Endodermal cell (in vitro differentiated cells): ENCODE measurements at regions not wholly inside any gene's neighbourhood (a gene's known extent, or its start where the extent isn't known, plus 50 kb on each side); places are given as distances from the start of the nearest gene placed in this dataset.

ENCODE experiments used
- DNase-seq: peaks from one replicate; pipeline ENCODE4 v3.0.0-alpha.2; 2017
- H3K27ac ChIP-seq: 2 replicates; pipeline ENCODE4 v1.5.1; 2013; ENCODE audit warnings: mild to moderate bottlenecking, low read depth, low read length, moderate library complexity
- H3K27me3 ChIP-seq: 2 replicates; pipeline ENCODE4 v1.6.1; 2013; ENCODE audit warnings: mild to moderate bottlenecking, low read length, moderate library complexity; ENCODE audit not compliant: insufficient read depth, control insufficient read depth, poor library complexity, severe bottlenecking
- H3K36me3 ChIP-seq: 2 replicates; pipeline ENCODE4 v1.7.0; 2013; ENCODE audit warnings: mild to moderate bottlenecking, low read length, moderate library complexity; ENCODE audit not compliant: control insufficient read depth, insufficient read depth
- H3K4me1 ChIP-seq: one replicate; pipeline ENCODE4 v1.7.0; 2013; ENCODE audit warnings: low read length; ENCODE audit not compliant: control insufficient read depth, insufficient read depth
- H3K4me3 ChIP-seq: 2 replicates; pipeline ENCODE4 v1.5.1; 2013; ENCODE audit warnings: mild to moderate bottlenecking, low read length, moderate library complexity
- H3K9ac ChIP-seq: 2 replicates; pipeline ENCODE4 v1.6.1; 2013; ENCODE audit warnings: mild to moderate bottlenecking, low read length, moderate library complexity; ENCODE audit not compliant: poor library complexity, severe bottlenecking; ENCODE audit errors: extremely low read depth
- H3K9me3 ChIP-seq: 2 replicates; pipeline ENCODE4 v1.6.1; 2013; ENCODE audit warnings: mild to moderate bottlenecking, low read length, moderate library complexity; ENCODE audit not compliant: control insufficient read depth
- H3K27ac Mint-ChIP-seq: 2 replicates; pipeline ENCODE4 v1.8.0; 2020; ENCODE audit warnings: mixed read lengths
- H3K27me3 Mint-ChIP-seq: 2 replicates; pipeline ENCODE4 v1.8.0; 2021; ENCODE audit warnings: mild to moderate bottlenecking, mixed read lengths; ENCODE audit not compliant: insufficient read depth
- H3K36me3 Mint-ChIP-seq: 2 replicates; pipeline ENCODE4 v1.8.0; 2020; ENCODE audit warnings: low read depth, mixed read lengths
- H3K4me1 Mint-ChIP-seq: 2 replicates; pipeline ENCODE4 v1.8.0; 2020; ENCODE audit warnings: mixed read lengths
- H3K4me3 Mint-ChIP-seq: 2 replicates; pipeline ENCODE4 v1.8.0; 2020; ENCODE audit warnings: mild to moderate bottlenecking, moderate library complexity, mixed read lengths
- H3K9me3 Mint-ChIP-seq: 2 replicates; pipeline ENCODE4 v1.8.0; 2020; ENCODE audit warnings: mild to moderate bottlenecking, mixed read lengths
- CTCF ChIP-seq: fragments of 200-600 bp; sonication (generic); conservative IDR thresholded peaks from 2 replicates; pipeline ENCODE4 v1.5.0; 2021; ENCODE audit warnings: antibody characterized with exemption, mild to moderate bottlenecking
- WGBS, 2 experiments: methylation state at CpG; one replicate each; pipeline versions ENCODE4 v1.1.5 to v1.1.7; 2013; ENCODE audit warnings: missing lambda C conversion rate in 2 of 2, mixed read lengths in 1 of 2; ENCODE audit not compliant: insufficient coverage in 1 of 2, insufficient read length in 1 of 2; 5-methylcytosine and 5-hydroxymethylcytosine counted together

GRCh38 chr13:74077792-74078191 is 56.4 kb downstream of the KLF12 start:
- Histone ChIP-seq H3K36me3 (no peaks in the 10 kb centered on the region), H3K27me3 (no peaks in the 10 kb centered on the region), H3K9ac (no peak overlapping the region), H3K27ac (no peak overlapping the region), H3K9me3 (no peaks in the 10 kb centered on the region), H3K4me3 (no peak overlapping the region), H3K4me1 (no peaks in the 10 kb centered on the region)
- H3K9me3 Mint-ChIP-seq = peaks cover 2% of the 10 kb centered on the region
- no peaks in the 10 kb centered on the region for H3K4me1 Mint-ChIP-seq
- no peak for TF ChIP-seq CTCF
- no peak overlapping the region for H3K27ac Mint-ChIP-seq
- no peak for DNase-seq
- no peaks in the 10 kb centered on the region for H3K36me3 Mint-ChIP-seq
- no peak overlapping the region for H3K4me3 Mint-ChIP-seq
- WGBS, 2 experiments = 75 to 90% methylated on average over 1 to 2 of the region's 2 CpGs
- no peaks in the 10 kb centered on the region for H3K27me3 Mint-ChIP-seq

GRCh38 chr13:74077375-74077774 is 56.8 kb downstream of the KLF12 start:
- WGBS, 2 experiments = 80 to 88% methylated on average over 1 to 2 of the region's 2 CpGs
- no peaks in the 10 kb centered on the region for H3K4me1 Mint-ChIP-seq
- Histone ChIP-seq H3K9ac (no peak overlapping the region), H3K27ac (no peak overlapping the region), H3K36me3 (no peaks in the 10 kb centered on the region), H3K4me3 (no peak overlapping the region), H3K4me1 (no peaks in the 10 kb centered on the region), H3K9me3 (no peaks in the 10 kb centered on the region), H3K27me3 (no peaks in the 10 kb centered on the region)
- peaks cover under 1% of the 10 kb centered on the region for H3K9me3 Mint-ChIP-seq
- H3K27me3 Mint-ChIP-seq = no peaks in the 10 kb centered on the region
- no peak for DNase-seq
- no peak overlapping the region for H3K4me3 Mint-ChIP-seq
- TF ChIP-seq CTCF = no peak
- H3K27ac Mint-ChIP-seq = no peak overlapping the region
- H3K36me3 Mint-ChIP-seq = no peaks in the 10 kb centered on the region

GRCh38 chr13:74074723-74075122 is 59.5 kb downstream of the KLF12 start:
- H3K9me3 ChIP-seq = no peaks in the 10 kb centered on the region
- no peaks in the 10 kb centered on the region for H3K36me3 ChIP-seq
- no peaks in the 10 kb centered on the region for H3K27me3 ChIP-seq
- TF ChIP-seq CTCF = no peak
- H3K4me1 Mint-ChIP-seq = peaks cover 4% of the 10 kb centered on the region
- DNase-seq = no peak
- no peaks in the 10 kb centered on the region for H3K4me1 ChIP-seq
- no peaks in the 10 kb centered on the region for H3K36me3 Mint-ChIP-seq
- H3K4me3 ChIP-seq = no peak overlapping the region
- H3K9ac ChIP-seq = no peak overlapping the region
- H3K27me3 Mint-ChIP-seq = no peaks in the 10 kb centered on the region
- no peak overlapping the region for H3K4me3 Mint-ChIP-seq
- H3K27ac Mint-ChIP-seq = no peak overlapping the region
- no peaks in the 10 kb centered on the region for H3K9me3 Mint-ChIP-seq
- no peak overlapping the region for H3K27ac ChIP-seq
